Mucosa of descending colon (tissue), 3 donors: ENCODE measurements at regions not wholly inside any gene's neighbourhood (a gene's known extent, or its start where the extent isn't known, plus 50 kb on each side); places are given as distances from the start of the nearest gene placed in this dataset.

ENCODE experiments used
- ATAC-seq: fragments of 200-7000 bp; cut with Tn5 transposase; one replicate; pipeline ENCODE4 v1.9.1; 2020; ENCODE audit warnings: mild to moderate bottlenecking, moderate library complexity
- DNase-seq, 3 donors: peaks; one replicate each; pipeline ENCODE4 v3.0.0-alpha.2; 2020
- H3K36me3 ChIP-seq: fragments of 200-600 bp; one replicate; pipeline ENCODE4 v1.8.0; 2021; ENCODE audit warnings: low read depth, mild to moderate bottlenecking
- H3K4me1 ChIP-seq: fragments of 200-600 bp; one replicate; pipeline ENCODE4 v1.8.0; 2021; ENCODE audit warnings: low read depth, mild to moderate bottlenecking
- H3K4me3 ChIP-seq: fragments of 200-600 bp; one replicate; pipeline ENCODE4 v1.8.0; 2021; ENCODE audit warnings: mild to moderate bottlenecking
- H3K9me3 ChIP-seq: fragments of 200-600 bp; one replicate; pipeline ENCODE4 v1.8.0; 2021; ENCODE audit warnings: mild to moderate bottlenecking
- CTCF ChIP-seq: fragments of 200-600 bp; IDR thresholded peaks from one replicate; pipeline ENCODE4 v1.8.0; 2022; ENCODE audit warnings: antibody characterized with exemption, mild to moderate bottlenecking
- intact Hi-C, 2 donors: fragments of 100-400 bp; cut with DNase I in 1 of 2; cut with micrococcal nuclease in 1 of 2; formaldehyde crosslinking; loops; one replicate each; pipeline versions ENCODE4 v1.11.0 to v1.11.1; 2022; cut with DNase I, micrococcal nuclease
- donor health status: DM: no; HTN: no; CAD: no; lungs with moderate emphysema.
- donor health status: DM: no; HTN: no; CAD: no.
- donor health status: DM: no; HTN: yes; CAD: no.

- H3K4me3 ChIP-seq: no peak overlapping the region
- H3K36me3 ChIP-seq: no peaks in the 10 kb centered on the region
- no peaks in the 10 kb centered on the region for H3K9me3 ChIP-seq
- DNase-seq: no peak
- no peaks in the 10 kb centered on the region for H3K4me1 ChIP-seq
- peak; percentile 55 for ATAC-seq
- intact Hi-C loops: no loop called here
- TF ChIP-seq CTCF: no peak
Observed at GRCh38 chr14:49456589-49456988, 129.6 kb downstream of the RPS29 start.

DNA sequence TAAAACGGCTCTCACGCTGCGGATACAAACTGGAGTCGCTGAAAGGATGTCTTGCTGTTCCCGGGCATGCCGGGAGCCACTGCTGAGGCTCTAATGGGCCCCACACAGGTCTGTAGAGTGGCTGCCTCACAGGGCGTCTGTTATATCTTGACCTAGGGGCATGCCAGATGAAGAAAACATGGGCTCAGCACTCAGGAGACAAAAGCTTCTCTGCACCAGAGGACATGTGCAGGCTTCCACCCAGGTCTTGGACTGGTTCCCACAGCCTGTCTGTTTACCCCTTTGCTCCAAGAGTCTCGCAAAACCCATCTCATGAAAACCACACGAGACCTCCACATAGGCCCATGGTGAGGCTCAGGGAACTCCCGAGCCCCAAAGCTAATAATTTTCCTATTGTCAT, 134.2 kb downstream of the RPS29 start:
- no peak for ATAC-seq
- peaks cover 5% of the 10 kb centered on the region for H3K9me3 ChIP-seq
- no peaks in the 10 kb centered on the region for H3K4me1 ChIP-seq
- DNase-seq: no peak
- TF ChIP-seq CTCF: no peak
- H3K36me3 ChIP-seq: no peaks in the 10 kb centered on the region
- no peak overlapping the region for H3K4me3 ChIP-seq
- intact Hi-C loops: no loop called here

- ATAC-seq: no peak
- no peak for TF ChIP-seq CTCF
- Histone ChIP-seq H3K36me3 (no peaks in the 10 kb centered on the region), H3K9me3 (peaks cover 5% of the 10 kb centered on the region), H3K4me3 (no peak overlapping the region), H3K4me1 (no peaks in the 10 kb centered on the region)
- DNase-seq: no peak
- intact Hi-C loops: no loop called here
Observed at GRCh38 chr14:49449749-49450148, 136.4 kb downstream of the RPS29 start.

GRCh38 chr14:49447540-49448107, 138.6 kb downstream of the RPS29 start:
- Histone ChIP-seq H3K9me3 (peaks cover 5% of the 10 kb centered on the region), H3K4me3 (no peak overlapping the region), H3K36me3 (no peaks in the 10 kb centered on the region), H3K4me1 (no peaks in the 10 kb centered on the region)
- DNase-seq: no peak
- TF ChIP-seq CTCF: no peak
- ATAC-seq: no peak
- intact Hi-C loops: no loop called here

DNA sequence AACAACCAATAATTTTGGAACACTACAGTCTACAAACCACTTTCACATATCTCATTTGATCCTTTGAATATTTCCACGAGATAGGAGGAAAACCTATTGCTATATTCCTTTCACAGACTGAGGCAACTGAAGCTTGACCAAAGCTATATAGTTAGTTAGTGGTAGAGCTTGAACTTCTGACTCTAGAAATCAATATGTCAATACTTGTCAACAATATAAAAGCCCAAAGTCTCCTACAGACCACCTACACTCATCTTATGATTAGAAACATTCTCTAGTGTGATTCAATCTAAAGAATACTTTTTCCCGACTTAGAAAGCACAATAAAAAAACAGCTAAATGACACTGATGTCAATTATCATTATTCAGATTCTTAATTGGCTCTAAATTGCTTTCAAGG, 139.4 kb downstream of the RPS29 start:
- ATAC-seq: no peak
- peaks cover 5% of the 10 kb centered on the region for H3K9me3 ChIP-seq
- intact Hi-C loops: no loop called here
- H3K36me3 ChIP-seq: no peaks in the 10 kb centered on the region
- H3K4me1 ChIP-seq: no peaks in the 10 kb centered on the region
- no peak for TF ChIP-seq CTCF
- H3K4me3 ChIP-seq: no peak overlapping the region
- DNase-seq: no peak

DNA sequence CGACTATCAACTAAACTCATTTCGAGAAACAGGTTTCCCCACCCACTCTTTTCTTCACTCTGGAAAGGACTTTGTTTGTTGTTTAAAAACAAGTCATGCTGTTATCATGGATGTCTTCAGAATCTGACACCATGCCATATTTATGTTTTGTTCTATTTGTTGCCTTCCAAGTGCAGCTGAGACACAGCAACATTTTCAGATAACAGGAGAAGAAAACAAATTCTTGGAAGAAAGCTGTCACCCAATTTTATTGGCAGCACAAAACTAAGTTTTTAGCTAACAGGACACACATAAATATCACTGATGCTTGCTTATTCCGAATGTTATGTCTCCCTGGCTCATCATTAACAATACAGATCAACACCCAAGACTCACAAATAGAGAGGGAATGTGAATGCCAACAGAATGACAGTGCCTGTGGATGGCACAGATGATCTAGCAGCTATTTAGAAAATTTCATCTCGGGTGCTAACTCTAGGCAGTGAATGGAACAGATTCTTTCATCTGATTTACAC, 147.9 kb downstream of the RPS29 start:
- DNase-seq (no peak), ATAC-seq (no peak)
- H3K9me3 ChIP-seq: no peaks in the 10 kb centered on the region
- no peaks in the 10 kb centered on the region for H3K36me3 ChIP-seq
- H3K4me3 ChIP-seq: no peak overlapping the region
- no peak for TF ChIP-seq CTCF
- no peaks in the 10 kb centered on the region for H3K4me1 ChIP-seq
- intact Hi-C loops: no loop called here
